HuH-7.5 (cell line): ENCODE measurements at regions not wholly inside any gene's neighbourhood (a gene's known extent, or its start where the extent isn't known, plus 50 kb on each side); places are given as distances from the start of the nearest gene placed in this dataset.

Source experiments
- DNase-seq: peaks from one replicate; pipeline ENCODE4 v3.0.0; 2011; ENCODE audit warnings: low spot score

DNA sequence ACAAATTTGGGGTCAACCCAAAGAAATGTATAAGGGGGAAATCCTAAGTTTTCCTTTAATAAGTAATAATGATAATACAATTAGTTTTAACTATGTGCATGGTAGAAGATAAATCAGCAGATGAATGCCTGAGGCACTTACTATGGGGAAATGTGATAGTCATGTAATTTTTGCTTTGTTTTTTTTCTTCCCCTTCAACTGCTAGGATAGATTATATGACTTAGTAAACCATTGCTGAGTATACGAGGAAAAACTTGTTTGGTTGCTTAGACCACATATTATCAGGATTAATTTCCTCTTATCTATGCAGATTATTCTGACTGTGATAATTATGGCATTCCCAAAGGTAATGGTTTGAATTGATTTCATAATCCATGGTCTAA, 181.1 kb downstream of the TGFB2 start:
- no peak for DNase-seq

DNA sequence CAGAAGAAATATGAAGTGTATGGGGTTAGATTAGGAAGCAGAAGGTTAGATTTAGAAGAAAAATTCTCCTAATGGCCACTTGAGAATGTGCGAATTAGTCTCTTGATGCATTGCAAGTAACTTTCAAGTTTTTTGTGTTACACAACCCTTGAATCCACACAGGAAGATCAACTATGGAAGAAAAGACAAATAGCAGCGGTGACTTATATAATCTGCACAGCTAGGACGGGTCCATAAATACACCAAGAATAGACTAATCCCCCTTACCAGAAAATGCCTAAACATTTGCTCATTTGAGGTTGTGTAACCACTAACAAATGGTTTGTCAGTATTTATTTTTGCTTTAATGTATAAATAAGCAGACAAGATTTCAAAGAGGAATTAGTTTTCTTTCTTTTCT, 182.6 kb downstream of the TGFB2 start:
- DNase-seq: no peak

DNA sequence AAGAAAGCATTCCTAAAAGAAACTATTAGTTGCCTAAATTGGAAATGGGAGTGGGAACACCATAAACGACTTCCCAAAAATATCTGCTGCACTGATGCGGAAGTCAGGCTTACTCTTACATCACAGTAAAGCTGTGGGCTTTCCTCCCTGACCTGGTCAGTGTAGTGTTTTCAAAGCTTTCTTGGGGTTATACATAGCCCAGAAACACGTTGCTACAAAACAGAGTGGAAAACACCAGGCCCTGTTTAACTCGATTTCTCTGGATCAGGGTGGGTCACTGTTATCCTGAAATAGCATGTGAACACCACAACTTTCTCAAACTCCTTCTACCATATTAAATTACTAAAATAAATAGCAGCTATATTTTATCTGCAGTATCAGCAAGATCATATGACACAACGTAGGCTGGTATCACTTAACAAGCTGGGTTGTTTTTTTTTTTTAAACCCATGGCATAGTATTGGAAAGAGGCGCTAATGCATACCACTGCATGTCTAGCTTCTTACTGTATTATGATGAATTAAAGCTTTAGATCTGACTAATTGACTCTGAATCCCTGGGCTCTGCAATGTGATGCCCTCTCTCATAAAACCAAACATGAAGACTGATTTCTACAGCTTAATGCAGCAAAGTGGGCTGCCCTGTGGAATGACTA, 184.6 kb downstream of the TGFB2 start:
- DNase-seq: no peak

- no peak for DNase-seq
Observed at GRCh38 chr1:218531936-218532335, 186.8 kb downstream of the TGFB2 start.

GRCh38 chr1:218536296-218536986, 191.3 kb downstream of the TGFB2 start:
- DNase-seq: no peak

GRCh38 chr1:218537122-218537913, 192.2 kb downstream of the TGFB2 start:
- DNase-seq: no peak

GRCh38 chr1:218538341-218538740, 193.2 kb downstream of the TGFB2 start:
- no peak for DNase-seq

- DNase-seq: no peak
Observed at GRCh38 chr1:218546314-218546713, 201.2 kb downstream of the TGFB2 start.

DNA sequence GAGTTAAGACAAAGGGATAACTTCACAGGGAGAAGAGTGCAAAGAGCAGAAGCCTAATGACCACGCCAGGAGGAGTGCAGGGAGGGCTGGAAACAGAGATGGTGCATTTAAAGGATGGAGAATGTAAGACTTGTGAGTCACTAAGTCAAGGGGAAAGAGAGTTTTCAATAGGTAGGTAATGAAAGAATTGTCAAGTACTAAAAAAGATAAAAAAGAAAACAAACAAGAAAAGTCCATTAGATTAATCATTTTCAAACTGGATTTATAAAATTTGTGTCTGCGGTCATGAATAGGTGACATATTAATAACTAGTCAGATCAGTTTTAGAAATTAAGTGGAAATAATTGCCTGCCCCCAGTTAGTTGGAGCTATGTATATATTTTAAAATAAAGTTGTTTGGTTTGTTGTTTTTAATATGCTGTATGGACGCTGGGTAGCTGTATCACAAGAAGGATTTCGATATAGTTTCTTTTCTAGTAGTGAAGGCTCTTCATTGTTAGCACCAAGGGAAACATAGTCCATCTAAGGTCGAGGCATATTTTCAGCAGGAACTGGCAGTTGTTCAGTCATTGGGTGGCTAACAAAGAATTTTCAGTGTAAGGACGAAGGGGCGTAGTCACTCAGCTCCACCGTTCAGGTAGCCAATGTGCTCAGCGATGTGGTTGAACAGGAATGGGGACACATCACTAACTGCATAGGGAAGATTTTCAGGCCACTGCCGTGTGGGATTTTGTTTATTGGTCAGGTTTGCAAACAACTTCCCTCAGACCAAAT, 203.0 kb downstream of the TGFB2 start:
- DNase-seq: no peak

DNA sequence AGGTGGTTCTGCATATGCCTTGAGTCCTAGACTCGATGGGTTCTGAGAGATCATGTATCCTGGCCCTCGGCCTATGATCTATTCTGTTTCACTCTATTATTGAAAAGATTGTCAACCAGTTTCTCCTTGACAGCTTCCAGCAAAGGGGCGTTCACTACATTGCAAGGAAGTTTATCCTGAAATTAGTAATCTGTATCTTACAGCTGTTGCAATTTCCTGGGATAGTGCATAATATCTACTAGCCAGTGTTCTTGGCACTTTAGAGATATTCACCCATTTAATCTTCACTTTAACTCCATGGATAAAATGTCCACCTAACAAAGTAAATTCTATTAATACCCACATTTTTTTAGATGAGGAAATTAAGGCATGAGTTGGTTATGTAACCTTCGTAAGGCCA, 203.6 kb downstream of the TGFB2 start:
- DNase-seq: no peak

DNA sequence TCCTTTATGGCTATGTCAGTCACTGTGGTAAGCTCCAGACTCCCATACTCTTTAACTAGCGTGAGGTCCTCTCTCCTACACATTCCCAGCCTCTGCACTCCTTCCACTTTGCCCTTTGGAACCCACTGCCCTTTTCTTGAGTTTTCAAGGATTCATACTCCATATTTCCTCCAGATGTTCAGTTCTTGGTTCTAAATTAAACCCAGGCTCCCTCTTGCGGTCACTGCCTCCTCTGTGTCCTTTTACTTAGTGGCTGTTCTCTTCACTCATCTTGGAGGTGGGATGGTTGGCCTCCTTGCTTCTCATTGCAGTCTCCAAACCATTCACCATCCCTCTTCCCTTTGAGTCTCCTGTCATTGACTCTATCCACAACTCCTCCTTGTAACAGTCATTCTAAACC, 208.1 kb downstream of the TGFB2 start:
- DNase-seq: no peak

- DNase-seq: no peak
Observed at GRCh38 chr1:218556016-218556415, 210.9 kb downstream of the TGFB2 start.

DNA sequence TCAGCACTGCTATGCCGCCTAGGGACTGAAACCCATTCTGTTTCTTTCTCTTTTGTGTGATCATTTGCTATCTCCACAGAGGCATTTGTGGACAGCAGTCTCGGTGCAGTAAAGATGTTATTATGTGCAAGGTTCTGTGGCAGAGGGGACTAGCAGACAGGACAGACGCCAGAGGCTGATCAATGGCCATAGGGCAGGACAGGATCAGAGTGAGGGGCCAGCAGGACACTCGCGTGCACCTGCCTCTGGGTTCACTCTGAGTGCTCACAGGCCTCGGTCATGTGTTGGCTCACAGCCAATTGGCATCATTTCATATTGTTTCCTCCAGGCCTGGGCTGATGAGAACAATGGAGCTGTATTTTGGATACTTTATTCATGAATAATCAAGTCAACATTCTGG, 212.6 kb downstream of the TGFB2 start:
- DNase-seq: no peak

GRCh38 chr1:218558271-218558810, 213.2 kb downstream of the TGFB2 start:
- DNase-seq: no peak

DNA sequence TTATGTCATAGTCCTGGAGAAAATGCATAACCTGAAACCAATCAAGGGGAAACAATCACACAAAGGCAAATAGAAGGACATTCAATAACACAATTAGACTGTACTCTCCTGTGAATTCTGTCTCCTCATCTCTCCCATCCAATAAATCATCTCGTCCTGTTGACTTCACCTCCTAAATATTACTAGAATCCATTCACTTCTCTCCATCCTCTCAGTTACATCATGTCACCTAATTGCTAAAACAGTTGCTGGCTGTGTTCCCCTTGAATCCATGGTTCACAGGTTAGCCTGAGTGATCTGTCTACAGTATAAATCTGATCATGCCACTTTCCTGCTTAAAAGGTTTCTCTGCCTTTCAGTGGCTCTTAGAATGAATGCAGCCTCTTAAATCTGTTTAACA, 220.2 kb downstream of the TGFB2 start:
- no peak for DNase-seq

DNA sequence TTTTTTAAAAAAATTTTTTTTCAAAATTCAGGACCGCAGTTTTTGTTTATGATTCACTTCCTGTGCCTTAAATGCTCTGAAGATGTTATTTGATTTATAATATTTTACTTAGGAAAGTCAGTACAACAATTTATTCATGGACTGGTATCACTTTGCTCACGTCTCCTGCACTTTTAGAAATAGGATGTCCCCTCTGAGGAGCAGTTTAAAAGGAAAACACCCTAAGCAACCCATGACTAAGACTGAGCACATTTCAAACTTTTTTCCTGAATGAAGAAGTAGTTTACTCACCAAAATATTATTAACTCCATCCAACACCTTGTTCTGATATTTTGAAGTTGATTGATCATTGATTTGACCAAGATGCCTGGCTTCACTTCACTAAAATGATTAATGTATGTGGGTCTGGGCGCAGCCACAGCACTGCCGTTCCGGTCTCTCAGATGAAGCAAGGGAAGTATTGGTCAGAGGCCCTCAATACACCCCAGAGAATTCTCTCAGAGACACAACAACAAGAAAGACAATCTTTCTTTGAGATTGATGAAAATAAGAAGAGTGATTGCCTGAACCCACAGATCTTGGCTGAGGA, 223.9 kb downstream of the TGFB2 start:
- DNase-seq: no peak

- no peak for DNase-seq
Observed at GRCh38 chr1:218570456-218570855, 225.3 kb downstream of the TGFB2 start.

GRCh38 chr1:218571491-218571890, 226.4 kb downstream of the TGFB2 start:
- no peak for DNase-seq

GRCh38 chr1:218572050-218572449, 226.9 kb downstream of the TGFB2 start:
- no peak for DNase-seq

DNA sequence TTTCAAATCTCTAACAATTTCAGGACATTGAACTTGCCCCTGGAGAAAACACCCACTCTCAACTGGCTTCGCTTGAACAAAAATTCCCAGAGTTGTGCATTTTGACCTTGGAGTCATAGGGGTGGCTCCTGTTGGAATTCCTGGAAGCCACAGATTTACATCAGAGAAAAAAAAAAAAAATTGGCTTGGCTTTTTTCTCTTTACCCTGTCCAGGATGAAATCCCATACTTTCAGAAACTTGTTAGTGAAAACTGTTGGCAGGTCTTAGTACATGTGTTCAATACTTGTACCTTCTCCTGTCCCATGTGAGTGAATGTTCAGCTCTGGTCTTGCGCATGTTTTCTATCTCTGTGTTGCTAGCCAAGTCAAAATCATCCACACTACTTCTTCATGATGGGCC, 228.8 kb downstream of the TGFB2 start:
- no peak for DNase-seq

GRCh38 chr1:218575079-218575478, 229.9 kb downstream of the TGFB2 start:
- no peak for DNase-seq

DNA sequence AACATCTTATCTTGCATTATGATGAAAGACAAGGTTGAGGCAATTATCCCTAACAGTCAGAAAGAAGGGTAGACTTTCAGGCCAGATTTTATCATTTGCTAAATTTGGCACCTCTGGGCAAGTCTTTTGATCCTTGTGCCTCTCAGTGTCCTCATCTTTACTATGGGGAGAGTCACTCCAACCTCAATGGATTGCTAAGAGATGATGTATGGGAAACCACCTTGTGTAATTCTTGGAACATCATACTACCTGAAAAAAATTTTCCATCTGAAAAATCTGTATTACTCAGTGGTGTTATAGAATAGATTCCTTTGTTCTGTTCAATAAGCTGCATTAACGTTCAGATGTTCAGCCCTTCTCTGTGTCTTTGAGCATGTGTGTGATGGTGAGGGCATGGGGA, 230.7 kb downstream of the TGFB2 start:
- no peak for DNase-seq
